ENCODE measurements at regions not wholly inside any gene's neighbourhood (a gene's known extent, or its start where the extent isn't known, plus 50 kb on each side); places are given as distances from the start of the nearest gene placed in this dataset.

DNA sequence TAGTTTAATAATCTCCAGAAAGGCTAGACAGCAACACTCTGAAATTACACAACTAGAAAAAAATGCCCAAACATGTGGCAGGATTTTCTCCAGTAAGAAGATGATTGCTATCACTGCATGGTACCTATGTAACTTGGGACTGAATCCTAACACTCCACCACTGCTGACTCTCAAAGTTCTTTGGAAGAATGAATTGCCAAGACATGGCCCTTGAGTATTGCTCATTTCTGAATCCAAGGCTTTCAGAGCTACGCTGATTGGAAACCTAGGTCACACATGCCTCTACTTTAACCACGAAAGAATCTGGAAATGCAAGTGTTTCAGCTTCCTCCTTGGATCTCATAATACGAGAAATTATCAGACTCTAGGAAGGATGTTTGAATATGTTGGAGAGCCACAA is 167.5 kb upstream of the CELF2 start:
- TF ChIP-seq POLR2A (IDR thresholded peaks at IDR 0.05; ENCODE audit: low read depth, low read length) (no peak), CEBPB (IDR thresholded peaks at IDR 0.05; ENCODE audit: low read depth, low read length) (no peak), BHLHE40 (IDR thresholded peaks at IDR 0.05; ENCODE audit: low read depth, low read length) (no peak), CHD1 (IDR thresholded peaks at IDR 0.05; ENCODE audit: low read depth, low read length) (no peak), RCOR1 (IDR thresholded peaks at IDR 0.05; ENCODE audit: insufficient replicate concordance, low read length) (no peak), NFE2L2 (IDR thresholded peaks at IDR 0.05; ENCODE audit: low read depth, low read length) (no peak), FOS (IDR thresholded peaks at IDR 0.05; ENCODE audit: low read depth, low read length) (no peak)
- TF ChIP-seq, protein P1, sequence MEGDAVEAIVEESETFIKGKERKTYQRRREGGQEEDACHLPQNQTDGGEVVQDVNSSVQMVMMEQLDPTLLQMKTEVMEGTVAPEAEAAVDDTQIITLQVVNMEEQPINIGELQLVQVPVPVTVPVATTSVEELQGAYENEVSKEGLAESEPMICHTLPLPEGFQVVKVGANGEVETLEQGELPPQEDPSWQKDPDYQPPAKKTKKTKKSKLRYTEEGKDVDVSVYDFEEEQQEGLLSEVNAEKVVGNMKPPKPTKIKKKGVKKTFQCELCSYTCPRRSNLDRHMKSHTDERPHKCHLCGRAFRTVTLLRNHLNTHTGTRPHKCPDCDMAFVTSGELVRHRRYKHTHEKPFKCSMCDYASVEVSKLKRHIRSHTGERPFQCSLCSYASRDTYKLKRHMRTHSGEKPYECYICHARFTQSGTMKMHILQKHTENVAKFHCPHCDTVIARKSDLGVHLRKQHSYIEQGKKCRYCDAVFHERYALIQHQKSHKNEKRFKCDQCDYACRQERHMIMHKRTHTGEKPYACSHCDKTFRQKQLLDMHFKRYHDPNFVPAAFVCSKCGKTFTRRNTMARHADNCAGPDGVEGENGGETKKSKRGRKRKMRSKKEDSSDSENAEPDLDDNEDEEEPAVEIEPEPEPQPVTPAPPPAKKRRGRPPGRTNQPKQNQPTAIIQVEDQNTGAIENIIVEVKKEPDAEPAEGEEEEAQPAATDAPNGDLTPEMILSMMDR (conservative IDR thresholded peaks at IDR 0.05; ENCODE audit: low read depth, low read length) = no peak
- TF ChIP-seq, protein P2, sequence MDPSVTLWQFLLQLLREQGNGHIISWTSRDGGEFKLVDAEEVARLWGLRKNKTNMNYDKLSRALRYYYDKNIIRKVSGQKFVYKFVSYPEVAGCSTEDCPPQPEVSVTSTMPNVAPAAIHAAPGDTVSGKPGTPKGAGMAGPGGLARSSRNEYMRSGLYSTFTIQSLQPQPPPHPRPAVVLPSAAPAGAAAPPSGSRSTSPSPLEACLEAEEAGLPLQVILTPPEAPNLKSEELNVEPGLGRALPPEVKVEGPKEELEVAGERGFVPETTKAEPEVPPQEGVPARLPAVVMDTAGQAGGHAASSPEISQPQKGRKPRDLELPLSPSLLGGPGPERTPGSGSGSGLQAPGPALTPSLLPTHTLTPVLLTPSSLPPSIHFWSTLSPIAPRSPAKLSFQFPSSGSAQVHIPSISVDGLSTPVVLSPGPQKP (IDR thresholded peaks at IDR 0.05; ENCODE audit: borderline replicate concordance, low read depth, low read length) = no peak
- TF ChIP-seq, protein P3, sequence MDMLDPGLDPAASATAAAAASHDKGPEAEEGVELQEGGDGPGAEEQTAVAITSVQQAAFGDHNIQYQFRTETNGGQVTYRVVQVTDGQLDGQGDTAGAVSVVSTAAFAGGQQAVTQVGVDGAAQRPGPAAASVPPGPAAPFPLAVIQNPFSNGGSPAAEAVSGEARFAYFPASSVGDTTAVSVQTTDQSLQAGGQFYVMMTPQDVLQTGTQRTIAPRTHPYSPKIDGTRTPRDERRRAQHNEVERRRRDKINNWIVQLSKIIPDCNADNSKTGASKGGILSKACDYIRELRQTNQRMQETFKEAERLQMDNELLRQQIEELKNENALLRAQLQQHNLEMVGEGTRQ (IDR thresholded peaks at IDR 0.05; ENCODE audit: low read depth, low read length) = no peak

All from IMR-90 (cell line).